NCI-H82 treated with DMSO at 0.1 percent for 48 hours (cell line): ENCODE measurements at regions not wholly inside any gene's neighbourhood (a gene's known extent, or its start where the extent isn't known, plus 50 kb on each side); places are given as distances from the start of the nearest gene placed in this dataset.
"Not testable (repeated sequence)": the region's sequence is repeated elsewhere in the genome, so short reads cannot be mapped to it uniquely, and the experiment has no call there.

Experiments used
- DNase-seq: peaks from one replicate; lab custom pipeline; 2025; ENCODE audit not compliant: unreplicated experiment; lab: John Stamatoyannopoulos, UW

DNA sequence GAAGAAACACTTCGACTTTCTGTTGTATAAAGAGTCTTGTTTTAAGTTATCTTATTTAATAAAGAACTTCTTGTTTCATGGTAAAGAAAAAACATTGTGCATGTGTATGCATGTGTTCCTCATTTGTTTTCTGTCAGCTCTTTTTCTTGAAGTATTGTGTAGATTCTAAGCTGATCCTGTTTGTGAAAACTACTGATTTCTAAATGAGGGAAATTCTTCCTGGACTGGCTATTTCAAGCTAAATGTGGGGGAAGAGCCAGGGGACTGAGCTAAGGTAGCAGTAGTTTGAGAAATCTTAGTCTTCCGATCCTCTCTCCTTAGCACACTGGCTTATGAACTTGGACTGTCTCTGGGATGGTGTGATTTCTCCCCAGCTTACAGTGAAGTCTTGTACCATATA lies 56.4 kb upstream of the RBMS1 start:
- no peak for DNase-seq

DNA sequence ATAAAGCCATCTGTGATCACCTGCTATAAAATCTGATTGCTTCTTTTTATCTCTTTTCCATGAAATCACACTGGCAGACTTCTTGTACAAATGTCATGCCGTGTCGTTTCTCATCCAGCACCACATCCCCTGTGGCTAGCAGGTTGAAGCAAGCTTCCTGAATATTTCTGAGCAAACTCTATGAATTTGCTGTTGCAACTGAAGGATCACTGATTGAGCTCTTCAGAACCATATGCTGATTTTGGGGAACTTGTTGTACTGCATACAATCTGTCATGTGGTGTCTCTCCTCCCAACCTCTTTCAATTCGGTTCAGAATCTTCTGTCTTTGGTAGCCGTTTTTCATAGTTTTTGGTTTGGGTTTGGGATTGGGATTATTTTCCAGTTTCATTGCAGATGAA lies 57.7 kb upstream of the RBMS1 start:
- no peak for DNase-seq

DNA sequence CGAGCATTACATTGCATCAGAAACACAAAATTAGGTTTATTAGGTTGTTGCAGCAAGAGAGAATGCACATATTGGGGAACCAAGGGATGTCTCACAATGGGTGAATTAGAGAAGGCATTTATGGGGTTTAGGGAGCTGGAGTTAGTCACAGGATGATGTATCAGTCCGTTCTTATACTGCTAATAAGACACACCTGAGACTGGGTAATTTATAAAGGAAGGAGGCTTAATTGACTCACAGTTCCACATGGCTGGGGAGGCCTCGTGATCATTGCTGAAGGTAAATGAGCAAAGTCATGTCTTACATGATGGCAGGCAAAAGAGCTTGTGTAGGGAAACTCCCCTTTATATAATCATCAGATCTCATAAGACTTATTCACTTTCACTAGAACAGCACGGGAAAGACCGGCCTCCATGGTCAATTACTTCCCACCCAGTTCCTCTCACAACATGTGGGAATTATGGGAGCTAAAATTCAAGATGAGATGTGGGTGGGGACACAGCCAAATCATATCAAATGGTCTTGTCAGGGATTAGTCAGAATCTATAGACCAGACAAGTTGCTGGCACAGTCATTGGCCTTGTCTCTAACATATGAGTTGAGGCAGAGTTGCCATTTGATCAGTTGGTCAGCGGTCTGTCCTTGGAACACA lies 61.9 kb upstream of the RBMS1 start:
- no peak for DNase-seq

DNA sequence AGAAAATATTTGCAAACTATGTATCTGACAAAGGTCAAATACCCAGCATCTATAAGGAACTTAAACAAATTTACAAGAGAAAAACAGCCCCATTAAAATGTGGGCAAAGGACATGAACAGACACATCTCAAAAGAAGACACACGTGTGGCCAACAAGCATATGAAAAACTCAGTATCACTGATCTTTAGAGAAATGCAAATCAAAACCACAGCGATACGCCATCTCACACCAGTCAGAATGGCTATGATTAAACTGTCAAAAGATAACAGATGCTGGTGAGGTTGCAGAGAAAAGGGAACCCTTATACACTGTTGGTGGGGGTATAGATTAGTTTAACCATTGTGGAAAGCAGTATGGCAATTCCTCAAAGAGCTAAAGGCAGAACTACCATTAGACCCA lies 64.3 kb upstream of the RBMS1 start:
- DNase-seq, result no peak

DNA sequence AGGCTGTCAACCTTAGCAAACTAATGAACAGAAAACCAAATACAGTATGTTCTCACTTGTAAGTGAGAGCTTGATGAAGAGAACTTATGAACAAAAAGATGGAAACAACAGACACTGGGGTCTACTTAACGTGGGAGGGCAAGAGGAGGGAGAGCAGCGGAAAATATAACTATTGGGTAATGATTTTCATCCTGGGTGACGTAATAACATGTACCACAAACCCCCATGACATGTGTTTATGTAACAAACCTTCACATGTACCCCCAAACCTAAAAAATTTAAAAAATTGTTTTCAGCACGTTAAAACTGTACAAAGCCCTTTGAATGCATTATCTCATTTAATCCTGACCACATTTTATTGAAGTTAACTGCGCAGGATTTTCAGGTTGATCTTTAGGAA lies 64.9 kb upstream of the RBMS1 start:
- no peak for DNase-seq

DNA sequence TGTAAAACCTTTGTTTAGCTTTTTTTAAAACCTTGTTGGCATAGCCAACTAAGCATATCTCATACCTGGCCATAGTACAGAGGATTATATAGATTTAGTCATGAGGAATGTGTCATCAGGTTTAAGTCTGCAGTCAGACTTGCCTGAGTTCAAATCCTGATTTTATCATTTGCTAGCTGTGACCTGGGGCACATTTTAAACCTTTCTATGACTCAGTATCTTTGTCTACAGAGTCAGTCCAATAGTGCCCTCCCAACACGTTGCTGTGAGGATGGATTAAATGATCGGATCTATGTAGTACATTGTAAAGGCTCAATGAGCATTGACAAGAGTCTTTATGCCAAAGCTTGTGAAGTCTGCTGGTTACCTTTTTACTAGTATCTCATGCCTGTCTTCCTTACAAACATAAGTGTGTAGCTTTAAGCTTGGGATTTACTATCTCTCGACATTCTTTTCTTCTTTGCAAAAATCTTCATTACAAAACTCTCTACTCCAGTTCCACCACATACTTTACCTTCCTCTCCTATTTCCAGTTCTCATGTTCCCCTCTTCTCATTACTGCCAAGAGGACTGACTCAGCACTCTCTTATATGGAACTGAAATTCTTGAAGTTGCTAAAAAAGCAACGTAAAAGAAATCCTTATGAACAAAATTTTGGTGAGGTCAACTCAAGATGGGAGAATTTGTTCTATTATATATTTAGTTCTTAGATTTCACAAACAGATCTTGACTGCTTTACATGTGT lies 68.1 kb upstream of the RBMS1 start:
- no peak for DNase-seq

DNA sequence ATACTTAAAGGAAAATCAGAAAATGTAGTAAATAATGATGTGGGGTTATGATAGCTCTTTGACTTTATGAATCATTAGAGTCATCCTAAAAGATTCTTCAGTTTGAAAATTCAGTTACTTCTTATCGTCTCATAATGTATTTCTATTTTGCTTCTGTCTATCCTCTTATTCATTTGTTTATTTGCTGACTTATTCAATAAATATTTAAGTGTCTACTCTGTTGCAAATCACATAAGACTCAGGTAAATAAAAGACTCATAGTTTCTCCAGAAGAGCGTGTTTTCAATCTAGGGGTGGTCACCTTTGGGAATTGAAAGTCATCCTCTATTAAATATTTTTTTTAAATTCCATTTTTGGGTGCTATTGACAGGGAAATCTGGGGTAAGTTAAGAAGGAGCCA lies 69.1 kb upstream of the RBMS1 start:
- no peak for DNase-seq

DNA sequence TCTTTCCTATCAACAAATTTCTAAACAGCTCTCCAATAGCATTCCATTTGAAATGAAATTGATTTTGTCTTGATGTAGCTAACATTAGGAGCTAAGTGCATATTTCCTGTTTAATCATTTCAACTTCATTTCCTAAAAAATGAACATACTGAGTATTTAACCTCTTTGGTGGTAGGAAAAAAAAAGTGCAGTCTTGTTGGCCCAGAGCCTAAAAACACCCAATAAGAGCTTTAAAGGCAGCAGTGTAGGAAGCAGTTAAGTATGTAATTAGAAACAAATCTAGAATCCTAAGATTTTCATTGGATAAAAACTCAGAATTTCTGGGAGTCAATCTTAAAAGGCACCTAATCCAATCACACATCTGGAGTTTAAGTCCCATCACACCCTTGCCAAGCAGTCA lies 71.0 kb upstream of the RBMS1 start:
- no peak for DNase-seq

DNA sequence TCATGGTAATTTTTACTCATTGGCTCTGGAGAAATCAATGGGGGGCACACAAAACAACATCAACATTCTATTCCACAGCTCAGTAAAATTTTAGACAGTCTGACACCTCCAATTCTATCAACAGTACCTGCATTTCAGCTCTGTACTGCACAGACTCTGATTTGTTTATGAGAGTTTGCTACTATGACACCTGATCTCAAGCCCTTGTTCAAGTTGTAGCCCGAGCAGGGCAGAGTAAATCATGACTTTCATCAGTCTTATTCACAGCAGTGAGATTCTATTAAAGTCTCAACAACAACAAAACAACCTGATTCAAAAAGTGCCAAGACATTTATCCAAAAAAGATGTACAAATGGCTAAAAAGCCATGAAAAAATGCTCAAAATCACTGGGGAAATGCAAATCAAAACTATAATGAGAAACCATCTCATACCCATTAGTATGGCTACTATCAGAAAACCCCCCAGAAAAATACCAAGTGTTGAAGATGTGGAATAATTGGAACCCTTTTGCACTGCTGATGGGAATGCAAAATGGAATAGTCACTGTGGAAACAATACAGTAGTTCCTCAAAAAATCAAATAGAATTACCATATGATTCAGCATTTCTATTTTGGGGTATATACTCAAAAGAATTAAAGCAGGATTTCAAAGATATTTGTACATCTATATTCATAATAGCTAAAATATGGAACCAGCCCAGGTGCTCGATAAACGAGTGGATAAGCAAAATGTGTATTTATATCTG lies 71.7 kb upstream of the RBMS1 start:
- no peak for DNase-seq

DNA sequence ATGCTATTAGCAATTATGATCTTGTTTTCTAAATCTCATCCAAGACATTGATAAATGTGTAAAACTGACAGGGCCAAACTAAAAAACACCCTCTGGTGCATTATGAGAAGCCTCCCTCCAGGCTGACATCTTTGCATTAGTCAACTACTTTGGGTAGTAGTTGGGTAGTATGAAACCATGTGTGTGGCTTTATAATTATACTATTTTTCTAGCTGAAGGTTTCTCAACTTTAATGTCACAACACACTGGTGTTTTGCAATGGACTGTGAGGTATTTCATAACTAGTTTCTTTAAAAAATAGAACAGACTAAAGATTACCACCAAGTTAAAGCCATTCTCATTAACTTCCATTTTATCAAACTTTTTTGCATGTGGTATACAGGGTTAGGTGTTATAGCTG lies 73.1 kb upstream of the RBMS1 start:
- no peak for DNase-seq

DNA sequence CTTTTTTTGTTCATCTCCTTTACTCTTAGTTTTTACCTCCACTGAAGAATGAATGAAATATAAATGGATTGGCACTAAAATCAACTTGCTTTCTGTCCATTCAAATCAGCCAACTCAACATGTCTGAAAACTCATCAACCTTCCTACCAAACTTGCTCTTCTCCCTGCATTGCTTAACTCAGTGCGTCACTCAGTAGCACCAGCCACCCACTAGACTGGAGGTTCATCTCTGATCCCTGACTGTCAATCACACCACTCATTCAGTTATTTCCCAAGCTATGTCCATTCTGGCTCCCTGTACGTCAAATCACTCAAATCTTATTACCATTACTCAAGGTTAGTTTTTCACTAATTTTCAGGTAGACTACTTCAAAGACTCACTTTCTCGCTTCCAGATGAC lies 75.2 kb upstream of the RBMS1 start:
- DNase-seq, result no peak

DNA sequence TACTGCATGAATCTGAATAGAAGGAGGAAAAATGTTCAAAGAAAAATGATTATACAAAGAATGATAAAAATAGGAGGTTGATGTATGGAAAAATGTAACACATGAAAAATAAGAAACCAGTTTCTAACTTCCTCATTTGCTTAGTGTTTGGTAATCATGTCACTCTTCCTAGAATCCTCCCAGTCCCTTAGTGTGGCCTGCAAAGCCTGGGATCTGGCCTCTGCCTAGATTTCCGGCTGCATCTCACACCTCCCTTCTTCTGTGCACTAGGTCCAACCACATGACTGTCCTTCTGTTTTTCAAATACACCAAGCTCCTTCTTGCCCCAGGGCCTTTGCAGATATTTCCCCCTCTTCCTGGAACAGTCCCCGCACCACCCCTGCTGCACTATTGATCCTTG lies 76.8 kb upstream of the RBMS1 start:
- DNase-seq, result no peak

DNA sequence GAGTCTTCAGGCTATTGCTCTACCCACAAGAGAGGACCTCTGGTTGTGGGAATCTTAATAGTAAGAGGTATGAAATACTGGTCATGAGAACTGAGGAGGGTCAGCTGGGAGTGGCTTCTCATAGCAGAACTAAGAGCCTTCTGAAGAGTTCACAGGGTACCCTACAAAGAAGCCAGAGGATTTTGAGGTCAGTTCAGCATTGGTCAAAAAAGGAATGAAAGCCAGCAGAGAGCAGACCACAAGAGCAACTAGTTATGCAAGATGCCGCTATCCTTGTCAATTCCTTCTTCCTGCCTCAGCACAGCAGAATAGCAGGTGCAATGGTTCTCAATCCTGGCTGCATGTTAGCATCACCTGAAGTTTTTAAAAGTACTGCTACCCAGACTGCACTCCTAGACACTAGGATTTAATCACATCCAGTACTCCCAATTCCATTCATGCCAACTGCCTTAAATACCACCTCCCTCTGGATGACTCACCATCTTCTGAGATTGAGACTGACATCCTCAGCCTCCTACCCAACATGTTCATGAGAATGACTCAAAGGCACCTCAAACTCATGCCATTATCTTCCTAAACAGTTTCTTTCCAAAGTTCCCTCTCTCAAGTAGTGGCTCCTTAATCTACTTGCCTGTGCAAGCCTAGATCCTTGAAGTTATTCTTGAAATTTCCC lies 81.0 kb upstream of the RBMS1 start:
- DNase-seq, result no peak

DNA sequence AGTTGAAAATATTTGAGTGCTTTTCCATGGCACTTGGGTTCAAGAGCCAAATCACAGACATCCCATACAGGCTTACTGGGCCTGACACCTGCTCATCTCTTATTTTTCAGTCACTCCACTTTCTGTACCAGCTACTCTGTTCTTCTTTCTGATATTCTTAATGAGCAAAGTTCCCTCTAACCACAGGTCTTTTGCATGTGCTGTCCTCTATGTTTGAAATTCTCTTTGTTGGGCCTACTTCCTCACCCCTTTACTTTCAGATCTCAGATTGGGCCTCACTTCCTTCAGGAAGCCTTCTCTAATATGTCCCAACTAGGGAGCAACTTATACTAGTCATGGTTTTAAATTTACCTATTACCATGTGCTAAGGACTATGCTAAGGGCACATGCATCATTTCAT lies 81.8 kb upstream of the RBMS1 start:
- no peak for DNase-seq

DNA sequence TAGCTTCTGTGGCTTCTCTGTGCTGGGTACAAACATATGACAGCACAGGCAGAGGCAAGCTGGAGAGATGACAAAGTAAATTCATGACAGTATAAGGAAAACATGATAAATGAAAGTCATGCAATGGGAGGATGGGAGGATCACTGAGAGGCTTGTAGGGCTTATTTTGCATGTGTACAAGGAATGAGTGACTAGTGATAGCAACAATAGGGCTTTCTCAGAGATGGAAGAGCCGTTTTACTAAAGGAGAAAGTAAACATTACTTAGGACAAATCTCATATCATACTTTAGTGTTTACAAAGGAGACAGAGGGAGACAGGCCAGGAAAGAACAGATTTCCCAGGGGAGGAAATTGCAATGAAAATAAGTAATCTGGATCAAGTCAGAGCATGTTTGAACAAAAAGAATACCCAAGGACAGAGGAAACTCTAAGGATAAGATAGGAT lies 82.5 kb upstream of the RBMS1 start:
- DNase-seq, result no peak

DNA sequence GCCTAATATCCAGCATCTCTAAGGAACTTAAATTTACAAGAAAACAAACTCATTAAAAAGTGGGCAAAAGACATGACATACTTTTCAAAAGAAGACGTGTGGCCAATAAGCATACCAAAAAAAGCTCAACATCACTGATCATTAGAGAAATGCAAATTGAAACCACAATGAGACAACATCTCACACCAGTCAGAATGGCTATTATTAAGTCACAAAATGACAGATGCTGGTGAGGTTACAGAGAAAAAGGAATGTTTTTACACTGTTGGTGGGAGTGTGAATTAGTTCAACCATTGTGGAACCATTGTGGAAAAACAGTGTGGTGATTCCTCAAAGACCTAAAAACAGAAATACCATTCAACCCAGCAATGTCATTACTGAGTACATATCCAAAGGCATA lies 83.5 kb upstream of the RBMS1 start:
- DNase-seq, result not testable (repeated sequence)

DNA sequence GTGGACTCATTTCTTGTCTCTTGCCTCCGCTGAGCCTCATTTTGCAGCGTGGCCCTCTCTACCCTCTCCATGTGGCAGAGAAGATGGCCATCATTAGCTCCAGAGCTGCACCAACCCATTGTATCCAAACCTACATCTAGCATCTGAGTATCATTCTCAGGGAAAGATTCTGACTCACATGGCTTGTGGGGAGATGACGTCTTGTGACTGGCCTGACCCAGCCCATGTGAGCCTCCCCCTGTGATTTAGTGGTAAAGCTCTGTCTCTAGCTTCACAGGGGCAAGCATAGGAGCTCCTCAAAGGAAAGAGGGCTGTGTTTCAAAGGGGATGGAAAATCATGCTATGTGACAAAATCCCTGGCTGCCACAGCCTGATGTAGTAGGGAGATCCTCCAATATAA lies 87.4 kb upstream of the RBMS1 start:
- DNase-seq, result no peak

DNA sequence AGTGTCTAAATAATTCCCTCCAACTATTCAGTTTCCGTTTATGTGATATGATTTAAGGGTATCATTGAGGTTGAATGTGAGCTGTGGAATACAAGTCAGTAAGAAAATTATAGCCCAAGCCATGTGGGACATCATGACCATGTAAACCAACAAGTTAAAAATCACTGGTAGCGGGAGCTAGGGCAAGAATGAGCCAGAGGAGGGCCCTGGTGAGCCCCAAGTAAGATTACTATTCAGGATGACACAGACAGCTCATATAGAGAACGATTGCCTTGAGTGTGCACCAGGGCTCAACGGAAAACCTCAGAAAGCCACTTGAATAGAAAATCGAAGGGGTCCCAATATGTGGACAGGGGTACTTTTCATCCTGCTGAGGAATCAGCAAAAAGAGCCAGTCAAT lies 87.8 kb upstream of the RBMS1 start:
- no peak for DNase-seq

DNA sequence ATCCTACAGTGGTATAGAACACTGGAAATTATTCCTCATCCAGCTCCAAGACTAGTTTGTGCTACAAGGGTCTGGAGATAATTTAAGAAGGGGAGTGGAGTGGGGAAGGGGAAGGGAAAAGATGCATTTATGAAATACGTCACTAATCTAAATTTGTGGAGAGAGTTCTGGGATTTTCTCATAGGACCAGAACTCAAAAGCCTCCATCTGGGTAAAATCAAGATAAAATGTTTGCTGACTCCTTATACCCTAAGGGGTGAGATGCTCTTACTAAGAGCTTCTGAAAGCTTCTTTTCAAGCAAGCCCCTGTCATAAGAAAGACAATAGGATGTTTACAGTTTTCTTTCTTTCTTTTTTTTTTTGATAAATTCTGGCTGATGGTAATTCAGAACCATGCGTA lies 88.5 kb upstream of the RBMS1 start:
- no peak for DNase-seq

DNA sequence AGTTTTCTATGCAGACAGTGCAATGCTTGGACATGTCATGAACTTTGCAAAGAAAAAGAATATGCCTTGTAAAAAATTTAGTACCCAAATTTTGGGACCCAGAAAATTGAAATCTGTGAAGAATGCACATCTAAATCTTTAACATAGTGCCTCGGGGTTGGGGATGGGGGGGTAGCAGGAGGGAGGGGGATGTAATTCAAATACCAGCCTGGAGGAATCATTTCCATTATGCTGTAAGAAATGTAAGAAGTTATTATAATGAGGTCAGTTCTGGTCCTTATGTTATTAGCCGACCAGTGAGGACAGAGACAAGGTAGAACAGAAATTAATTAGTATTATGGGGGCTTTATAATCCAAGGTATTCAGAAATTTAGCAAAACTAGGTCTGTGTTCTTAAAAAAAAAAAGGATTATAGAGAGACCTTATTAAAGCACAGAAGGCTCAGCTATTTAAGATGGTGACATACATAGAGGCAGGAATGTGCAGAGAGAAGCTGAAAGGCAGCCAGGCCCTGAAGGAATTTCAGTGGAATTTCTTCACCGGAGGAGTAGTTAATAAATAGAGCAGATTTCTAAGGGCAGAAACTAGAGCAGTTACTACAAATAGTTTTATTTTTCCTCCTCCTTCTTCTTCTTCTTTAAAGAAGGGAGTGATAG lies 89.0 kb upstream of the RBMS1 start:
- DNase-seq, result no peak

DNA sequence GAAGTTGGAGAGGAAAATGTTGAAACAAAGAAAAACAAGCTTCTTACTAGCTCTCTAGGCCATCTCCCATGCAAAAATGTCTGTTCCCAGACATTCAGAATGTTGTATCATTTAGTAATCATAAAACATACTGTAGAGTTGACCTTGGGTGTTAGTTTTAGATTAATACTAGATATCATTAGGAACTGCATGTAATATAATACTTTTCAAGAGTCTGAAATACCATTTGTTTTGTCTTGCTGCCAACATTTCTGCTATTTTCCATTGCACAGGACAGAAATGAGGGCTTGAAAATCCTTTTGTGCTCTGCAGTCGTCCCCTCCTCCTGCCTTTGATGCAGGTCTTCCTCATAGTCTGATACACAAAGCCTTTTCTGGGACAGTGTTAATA lies 89.5 kb upstream of the RBMS1 start:
- no peak for DNase-seq
